GM19397 (cell line): ENCODE measurements at regions not wholly inside any gene's neighbourhood (a gene's known extent, or its start where the extent isn't known, plus 50 kb on each side); places are given as distances from the start of the nearest gene placed in this dataset.

Experiments used
- ATAC-seq: cut with Tn5 transposase; IDR thresholded peaks from one replicate; pipeline ENCODE4 v1.9.1; 2021; ENCODE audit warnings: mild to moderate bottlenecking, moderate library complexity; ENCODE audit not compliant: unreplicated experiment

DNA sequence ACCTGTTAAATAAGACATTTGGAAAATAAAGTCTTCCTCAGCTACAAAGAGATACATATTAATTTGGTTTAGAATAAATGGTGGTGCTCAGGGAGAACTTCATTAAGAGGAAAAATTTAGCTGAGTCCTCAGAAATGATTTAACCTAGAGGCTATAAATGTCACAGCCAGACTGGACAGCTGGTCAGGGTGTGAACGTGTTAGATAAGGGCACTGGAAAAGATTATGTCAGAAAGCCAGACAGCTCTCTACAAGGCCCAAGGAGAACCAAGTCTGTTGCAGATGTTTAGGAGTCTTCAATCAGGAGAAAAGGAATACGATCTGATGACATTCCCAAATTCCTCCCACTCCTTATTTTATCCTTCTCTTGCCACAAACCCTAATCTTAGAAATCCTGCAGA, 265.2 kb downstream of the MAT2B start:
- no peak for ATAC-seq

DNA sequence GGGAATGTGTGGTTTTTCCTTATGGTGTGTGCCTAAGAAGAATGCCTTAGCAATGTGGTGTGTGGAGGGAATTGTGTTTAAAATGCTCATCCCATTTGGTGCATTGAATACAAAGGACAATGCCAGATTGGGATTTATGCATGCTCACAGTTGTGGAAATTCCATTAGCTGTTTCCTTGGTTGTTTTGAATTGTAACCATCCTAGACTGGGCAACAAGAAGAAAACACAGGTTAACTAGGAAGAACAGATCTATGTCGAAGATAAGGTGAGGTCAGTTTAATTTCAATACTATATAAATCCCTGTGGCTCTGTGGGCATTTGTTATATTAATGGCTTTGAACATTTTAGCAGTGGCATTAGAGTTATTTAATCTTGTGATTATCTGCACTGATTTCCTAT, 266.8 kb downstream of the MAT2B start:
- ATAC-seq: no peak

DNA sequence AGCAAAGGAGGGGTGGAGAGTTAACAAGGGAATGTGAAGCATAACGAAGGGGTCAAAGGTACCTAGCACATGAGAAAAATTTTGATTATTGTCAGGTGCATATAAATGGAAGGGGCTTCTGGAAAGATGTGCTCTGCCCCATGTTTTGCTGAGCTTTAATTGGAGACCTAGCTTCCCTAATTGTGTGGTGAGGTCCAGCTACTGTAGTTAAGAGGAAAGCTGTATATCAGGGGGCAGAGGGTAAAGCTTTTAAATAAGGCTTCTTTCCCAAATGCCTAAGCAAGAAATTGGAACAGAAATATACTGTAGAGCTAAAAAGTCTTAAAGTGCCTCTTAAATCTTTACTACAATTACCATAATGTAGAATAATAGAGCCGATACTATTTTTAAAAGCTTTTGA, 267.2 kb downstream of the MAT2B start:
- no peak for ATAC-seq

DNA sequence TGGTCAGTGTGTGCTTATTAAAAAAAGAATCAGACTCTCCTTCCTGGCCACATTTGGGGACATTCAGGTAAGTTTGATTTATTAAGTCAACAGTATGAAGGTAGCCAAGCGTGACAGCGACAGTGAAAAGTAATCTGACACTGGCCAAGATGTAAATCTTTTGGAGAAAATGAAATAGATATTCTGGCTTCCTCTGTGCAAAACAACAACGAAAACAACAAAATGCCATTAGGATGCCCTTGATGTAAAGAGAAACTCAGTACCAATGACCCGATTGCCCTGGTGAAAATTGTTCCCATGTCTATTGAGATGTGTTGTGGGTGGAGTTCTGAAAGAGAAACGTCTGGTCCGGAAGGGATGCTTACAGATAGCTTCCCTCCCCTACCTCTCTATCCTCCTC, 267.8 kb downstream of the MAT2B start:
- ATAC-seq: no peak

DNA sequence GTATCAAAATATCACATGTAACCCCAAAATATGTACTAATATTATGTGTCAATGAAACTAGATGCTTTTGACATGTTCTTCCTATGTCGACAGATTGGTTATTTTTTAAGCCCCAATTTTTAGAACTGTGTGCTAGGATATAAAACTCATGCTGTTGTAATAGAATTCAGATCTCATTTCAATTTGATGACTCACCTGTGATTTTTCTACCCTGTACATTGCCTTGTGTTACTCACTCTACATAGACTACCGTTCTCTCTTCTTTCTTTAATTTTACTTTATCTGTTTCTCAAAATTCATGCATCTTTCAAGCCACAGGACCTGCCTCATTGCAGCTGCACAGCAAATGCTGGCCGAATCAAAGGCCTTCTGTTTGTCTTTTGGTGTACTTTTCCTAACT, 284.5 kb downstream of the MAT2B start:
- ATAC-seq: no peak

DNA sequence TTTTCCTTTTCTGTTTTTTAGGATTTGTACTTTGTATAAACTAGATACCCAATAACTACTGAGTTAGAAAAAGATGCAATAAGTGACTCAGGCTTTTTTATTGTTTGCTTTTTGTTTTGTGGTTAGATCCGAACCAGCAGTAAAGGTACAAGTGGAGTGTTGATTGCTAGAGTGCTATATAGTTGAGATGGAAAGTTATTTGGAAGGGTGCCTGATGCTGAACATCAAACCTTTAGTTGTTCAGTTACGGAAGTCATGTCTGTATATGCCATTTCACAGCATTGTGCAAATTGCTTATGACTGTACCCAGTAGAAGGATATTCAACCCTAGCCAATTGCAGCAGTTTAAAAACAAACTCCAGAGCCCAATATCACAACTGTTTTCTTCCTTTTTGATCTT, 285.1 kb downstream of the MAT2B start:
- no peak for ATAC-seq

DNA sequence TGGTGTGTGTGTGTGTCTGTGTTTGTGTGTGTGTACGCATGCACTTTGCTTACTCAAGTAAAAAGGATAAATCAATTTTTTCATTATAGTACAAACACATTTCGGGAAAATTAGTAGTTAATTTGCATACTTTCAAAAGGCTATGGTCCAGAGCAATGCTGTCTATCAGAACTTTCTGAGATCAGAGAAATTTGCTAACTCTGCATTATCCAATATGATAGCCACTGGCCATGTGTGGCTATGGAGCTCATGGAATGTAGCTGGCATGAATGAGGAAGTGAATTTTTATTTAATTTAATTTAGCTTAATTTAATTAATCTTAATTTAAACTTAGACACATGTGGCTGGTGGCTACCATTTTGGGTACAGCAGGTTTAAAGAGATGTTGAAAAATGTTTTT, 289.6 kb downstream of the MAT2B start:
- no peak for ATAC-seq

DNA sequence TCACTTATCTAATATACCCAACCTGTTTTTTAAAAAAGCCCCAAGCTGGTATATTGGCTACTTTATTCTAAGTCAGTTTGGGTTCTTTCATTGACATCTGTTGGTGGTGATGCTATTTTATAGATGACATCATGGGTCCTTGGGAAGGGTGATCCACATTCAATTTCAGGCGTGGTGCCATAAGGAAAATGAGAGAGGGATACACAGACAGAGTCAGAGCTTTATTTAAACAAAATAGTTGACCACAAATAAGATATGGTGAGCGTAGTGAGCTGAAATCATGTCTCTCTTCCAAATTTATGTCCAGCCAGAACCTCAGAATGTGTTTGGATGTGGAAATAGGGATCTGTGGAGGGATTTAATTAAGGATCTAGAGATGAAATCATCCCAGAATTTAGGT, 302.4 kb downstream of the MAT2B start:
- ATAC-seq: no peak

DNA sequence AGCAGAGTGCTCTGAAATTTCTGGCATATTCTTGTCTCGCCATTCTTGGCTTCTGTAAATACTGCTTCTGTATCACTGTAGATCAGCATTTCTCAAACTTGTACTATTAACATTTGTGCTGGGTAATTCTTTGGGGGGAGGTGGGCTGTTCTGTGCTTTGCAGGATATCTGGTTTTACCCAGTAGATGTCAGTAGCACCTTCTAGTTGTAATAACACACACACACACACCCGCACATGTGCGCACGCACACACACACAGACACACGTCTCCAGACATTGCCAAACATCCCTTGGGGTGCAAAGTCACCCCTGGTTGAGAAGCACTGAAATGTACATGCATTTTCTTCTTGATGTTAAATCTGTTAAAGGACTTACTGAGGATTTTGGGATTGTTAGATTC, 304.1 kb downstream of the MAT2B start:
- no peak for ATAC-seq

DNA sequence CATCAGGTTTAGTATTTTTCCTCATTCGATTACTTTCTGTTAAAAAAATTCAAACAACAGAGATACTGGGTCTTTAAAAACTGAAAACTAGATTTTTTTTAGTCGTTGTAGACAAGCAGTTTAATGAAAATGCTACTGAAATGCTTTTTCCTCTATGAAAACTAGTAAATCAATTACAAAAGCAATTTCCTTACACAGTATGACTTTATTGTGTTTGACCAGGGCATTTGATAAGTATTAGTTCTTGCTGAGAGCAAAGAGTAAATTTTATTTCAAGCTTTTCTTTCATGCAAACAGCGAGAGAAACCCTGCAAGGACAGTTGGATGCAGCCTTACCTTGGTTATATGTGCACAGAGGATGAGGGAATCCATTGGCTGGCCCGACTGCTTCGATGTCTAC, 308.5 kb downstream of the MAT2B start:
- ATAC-seq: no peak

DNA sequence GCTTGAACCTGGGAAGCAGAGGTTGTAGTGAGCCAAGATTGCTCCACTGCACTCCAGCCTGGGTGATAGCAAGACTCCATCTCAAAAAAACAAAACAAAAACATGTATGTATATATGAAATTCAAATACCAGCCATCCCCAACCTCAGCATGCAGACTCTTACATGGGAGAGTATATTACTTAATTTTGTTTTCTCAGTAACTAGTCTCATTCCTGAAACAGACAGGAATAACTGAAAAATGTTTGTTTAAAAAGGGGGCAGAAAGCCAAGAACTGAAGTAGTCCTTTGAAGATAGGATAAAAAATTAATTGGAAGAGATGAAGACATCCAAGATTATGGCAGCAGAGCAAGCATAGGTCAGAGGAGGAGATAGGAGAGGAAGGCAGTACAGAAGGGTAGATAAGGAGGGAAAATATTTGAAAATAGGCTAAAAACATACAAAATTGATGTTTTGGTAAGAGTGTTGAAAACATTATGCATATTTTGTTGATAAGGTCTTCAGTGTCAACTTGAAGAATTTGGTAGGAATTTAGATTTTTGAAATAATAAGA, 309.9 kb downstream of the MAT2B start:
- ATAC-seq: no peak

DNA sequence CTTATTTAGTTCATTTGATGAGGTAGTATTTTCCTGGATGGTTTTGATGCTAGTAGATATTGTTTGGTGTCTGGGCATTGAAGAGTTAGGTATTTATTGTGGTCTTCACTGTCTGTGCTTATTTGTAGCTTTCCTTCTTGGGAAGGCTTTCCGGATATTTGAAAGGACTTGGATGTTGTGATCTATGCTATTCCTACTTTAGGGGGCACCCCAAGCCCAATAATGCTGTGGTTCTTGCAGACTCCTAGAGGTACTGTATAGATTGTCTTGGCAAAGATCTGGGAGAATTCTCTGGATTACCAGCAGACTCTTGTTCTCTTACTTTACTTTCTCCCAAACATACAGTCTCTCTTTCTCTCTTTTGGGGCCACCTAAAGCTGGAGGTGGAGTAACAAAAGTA, 315.7 kb downstream of the MAT2B start:
- no peak for ATAC-seq

DNA sequence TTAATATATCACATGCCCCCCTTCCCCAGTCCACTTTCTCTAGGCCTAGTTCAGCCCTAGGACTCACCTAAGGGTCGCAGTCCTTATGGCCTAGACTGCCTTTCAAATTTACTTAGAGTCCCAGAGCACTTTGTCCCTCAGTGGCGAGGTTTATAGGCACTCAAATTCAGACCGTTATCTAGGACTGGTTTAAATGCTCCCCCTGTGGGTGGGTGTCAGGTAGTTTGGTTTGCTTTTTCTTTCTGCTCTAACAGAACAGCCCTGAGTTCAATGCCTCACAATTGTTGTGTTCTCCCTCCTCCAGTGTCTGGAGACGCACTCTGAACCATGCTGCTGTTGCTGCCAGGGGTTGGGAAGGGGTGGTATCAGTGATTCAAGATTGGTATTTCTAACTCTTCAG, 317.1 kb downstream of the MAT2B start:
- no peak for ATAC-seq

DNA sequence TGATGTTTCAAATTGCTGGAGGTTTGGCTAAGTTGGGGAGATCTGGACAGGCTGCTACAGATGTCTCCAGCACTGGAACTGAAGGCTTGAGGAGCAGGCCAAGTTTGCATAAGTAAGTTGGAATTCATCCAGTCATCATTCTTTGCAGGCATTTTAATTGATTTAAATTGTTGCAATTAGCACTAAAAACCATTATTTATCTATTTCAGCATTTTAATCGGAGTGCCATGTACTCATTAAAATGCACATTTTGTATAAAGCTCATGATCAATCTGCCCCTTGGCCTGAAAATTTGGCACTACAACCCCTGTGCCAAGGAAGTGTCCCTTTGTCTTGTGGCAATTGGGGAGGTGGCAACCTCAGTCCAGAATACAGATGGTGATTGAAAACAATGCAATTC, 320.2 kb downstream of the MAT2B start:
- no peak for ATAC-seq

DNA sequence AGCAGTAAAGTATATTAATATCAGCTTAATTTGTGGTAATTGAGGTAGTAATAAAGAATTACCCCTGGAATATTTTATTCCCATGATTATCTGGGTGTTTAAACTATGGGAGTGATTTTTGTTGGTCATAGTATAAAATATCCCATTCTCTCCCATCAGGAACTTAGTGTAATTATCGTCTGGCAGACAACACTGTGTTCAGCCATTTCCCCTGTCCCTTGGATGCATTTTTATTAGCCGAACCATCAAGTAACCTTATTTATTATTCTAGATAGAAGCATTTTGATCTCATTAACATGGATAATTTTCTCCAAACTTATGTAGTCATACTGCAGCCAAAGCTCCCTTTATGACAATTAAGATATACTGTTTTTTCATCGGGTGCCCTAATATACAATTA, 320.8 kb downstream of the MAT2B start:
- no peak for ATAC-seq

DNA sequence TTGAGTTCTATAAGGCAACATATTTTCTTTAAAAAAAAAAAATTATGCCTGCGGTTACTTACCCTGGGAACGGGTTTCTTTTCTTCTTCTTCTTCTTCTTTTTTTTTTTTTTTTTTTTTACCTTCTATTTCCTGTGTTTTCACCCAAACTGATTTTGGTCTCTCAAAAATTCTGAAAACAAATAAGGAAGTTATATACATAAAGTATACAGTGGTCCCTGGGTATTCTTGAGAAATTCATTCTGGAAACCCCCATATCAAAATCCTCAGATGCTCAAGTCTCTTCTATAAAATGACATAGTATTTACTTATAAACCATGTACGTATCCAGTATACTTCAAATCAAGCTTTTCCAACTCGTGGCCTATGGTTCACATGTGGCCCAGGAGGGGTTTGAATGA, 326.7 kb downstream of the MAT2B start:
- ATAC-seq: no peak

DNA sequence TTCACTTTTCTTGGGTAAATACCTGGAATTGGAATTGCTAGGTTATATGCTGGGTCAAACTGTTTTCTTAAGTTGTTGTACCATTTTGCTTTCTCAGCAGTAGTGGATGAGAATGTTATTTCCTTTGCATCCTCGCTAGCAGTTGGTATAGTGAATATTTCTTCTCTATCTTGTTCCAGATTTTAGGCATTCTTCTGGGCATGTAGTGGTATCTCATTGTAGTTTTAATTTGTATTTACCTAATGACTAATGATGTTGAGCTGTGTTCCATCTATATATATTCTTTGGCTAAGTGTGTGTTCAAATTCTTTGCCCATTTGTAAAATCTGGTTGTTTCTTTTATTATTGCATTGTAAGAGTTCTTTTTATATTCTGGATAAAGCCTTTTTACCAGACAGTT, 333.3 kb downstream of the MAT2B start:
- no peak for ATAC-seq

DNA sequence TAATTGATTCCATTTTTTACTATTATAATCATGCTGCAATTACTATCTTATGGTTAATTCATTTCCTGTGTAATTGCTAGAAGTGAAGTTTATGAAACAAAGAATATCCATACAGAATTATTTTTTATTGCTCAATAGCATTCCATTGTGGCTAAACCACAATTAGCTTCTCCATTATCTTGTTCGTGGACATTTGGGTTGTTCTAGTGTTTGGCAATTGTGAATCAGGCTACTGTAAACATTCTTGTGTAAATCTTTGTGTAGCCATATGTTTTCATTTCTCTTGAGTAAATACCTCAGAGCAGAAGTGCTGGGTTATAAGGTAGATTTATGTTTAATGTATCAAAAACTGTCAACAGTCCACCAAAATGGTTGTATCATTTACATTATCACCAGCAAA, 341.1 kb downstream of the MAT2B start:
- ATAC-seq: no peak

DNA sequence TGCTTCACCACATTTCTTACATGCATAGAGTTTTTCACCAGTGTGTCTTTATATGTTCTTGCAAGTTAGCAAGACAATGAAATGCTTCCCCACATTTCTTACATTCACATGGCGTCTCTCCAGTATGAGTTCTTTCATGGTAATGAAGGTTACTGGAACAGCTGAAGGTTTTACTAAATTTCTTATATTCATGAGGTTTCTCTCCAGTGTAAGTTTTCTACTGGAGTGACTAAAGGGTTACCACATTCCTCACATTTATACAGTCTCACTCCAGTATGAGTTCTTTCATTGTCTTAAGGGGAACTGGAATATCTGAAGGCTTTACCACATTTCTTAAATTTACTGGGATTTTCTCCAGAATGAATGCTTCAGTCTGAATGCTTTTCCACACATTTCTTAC, 350.3 kb downstream of the MAT2B start:
- ATAC-seq: no peak

DNA sequence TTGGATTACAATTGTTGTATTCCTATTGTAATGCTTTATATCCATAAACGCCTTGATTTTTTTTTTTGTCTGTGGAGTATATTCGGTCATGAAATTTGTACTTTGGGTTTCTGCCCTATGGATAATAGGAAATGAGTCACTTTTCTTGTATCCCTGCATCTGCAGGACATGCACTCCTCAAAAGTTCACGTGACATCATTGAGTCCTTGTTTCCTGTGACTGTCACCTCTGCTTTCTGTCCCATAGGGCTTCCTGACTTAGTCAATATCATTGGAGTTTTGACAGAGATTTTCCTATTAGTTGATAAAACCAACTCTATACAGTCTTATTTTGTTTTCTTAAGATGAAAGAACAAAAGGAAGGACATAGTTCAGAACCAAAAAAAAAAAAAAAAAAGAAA, 356.3 kb downstream of the MAT2B start:
- no peak for ATAC-seq

DNA sequence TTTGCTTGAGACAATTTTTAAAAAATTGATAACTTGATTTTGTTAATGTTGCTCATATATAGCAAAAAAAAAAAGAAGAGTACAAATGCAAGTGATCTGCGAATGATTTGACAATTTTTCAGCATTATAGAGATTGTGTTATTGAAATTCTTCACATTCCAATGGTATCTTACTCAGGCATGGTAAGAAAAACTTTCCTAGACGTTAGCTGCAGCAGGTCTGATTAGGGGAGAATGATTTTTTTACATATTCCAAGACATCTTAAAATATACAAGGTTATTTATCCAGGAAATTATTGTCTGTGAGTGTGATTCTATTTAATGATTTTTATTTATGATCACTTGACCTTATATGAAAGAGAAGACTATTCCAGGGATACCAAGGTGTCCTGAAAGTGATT, 361.9 kb downstream of the MAT2B start:
- ATAC-seq: no peak

DNA sequence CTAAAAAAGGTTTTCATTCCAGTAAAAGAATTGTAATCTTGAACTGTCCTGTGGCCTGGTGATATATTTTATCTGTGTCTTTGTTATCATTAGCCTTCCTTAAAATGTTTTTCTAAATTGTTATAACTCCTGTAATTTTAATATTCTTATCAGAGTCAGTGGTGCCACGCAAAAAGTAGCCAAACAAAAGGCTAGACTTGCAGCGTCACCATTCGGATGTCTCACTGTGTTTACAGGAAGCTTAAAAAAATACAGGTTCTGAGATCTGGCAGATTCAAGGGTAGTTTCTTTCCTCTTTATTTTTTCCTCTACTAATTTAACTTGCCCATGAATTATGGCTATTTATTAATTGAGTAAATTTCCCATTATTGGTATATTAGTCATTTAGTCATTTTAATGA, 362.3 kb downstream of the MAT2B start:
- ATAC-seq: no peak

DNA sequence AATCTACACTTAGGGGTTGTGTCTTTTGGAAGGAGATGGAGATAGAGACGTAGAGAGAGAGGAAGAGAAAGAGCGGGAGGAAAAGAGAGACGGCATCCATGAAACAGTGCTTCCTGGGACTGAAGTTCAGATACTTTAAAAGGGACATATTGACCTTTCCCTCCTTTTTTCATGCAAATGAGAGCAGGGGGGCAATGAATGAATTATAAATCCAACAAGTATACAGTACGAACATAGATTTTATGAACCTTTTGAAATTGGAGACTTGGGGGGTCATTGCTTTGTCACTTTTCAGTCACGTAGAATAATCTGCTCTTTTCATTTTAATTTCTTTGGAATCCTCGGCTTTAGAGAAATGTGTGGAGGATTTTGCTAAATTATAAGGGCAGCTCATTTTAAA, 364.2 kb downstream of the MAT2B start:
- ATAC-seq: no peak

DNA sequence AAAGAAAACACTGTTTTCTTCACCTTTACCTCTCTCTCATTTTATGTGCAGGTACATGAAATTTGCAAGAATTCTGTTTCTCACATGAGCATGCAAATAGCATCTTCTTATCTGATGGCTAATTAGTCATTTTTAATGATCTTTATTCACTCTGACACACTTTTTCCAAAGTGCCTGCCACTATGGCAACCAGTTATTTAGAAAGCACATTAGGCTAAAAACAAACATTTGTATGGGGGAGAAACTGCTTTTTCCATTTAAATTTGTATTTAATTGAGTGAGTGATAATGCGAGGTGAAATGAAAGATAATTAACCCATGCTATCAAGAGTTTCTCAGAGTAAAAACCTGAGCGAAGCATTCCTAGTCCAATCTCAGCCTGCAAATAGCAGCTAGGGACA, 365.0 kb downstream of the MAT2B start:
- no peak for ATAC-seq
